Right lung (tissue), 2 donors: ENCODE measurements at regions not wholly inside any gene's neighbourhood (a gene's known extent, or its start where the extent isn't known, plus 50 kb on each side); places are given as distances from the start of the nearest gene placed in this dataset.

ENCODE experiments used
- DNase-seq, 2 donors: peaks; one replicate each; pipeline ENCODE4 v3.0.0-alpha.2; 2013

DNA sequence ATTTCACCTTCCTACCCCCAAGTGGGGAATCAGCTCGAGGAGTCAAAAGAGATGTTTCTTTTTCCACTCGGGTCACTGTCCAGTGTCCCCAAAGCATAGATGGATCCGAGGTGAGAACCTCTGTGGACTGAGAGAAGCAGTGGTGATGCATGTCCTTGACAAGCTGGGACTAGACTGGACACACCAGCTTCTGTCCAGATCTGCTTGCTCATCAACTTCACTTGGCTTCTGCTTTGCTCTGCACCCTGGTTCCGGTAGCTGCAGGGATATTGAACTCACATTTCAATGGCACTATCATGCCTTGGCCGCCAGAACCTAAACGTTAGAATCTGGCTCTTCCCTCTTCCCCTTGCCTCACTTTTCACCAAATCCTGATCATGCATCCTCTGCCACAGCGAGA is 50.3 kb upstream of the CXCL12 start:
- DNase-seq, result no peak

DNA sequence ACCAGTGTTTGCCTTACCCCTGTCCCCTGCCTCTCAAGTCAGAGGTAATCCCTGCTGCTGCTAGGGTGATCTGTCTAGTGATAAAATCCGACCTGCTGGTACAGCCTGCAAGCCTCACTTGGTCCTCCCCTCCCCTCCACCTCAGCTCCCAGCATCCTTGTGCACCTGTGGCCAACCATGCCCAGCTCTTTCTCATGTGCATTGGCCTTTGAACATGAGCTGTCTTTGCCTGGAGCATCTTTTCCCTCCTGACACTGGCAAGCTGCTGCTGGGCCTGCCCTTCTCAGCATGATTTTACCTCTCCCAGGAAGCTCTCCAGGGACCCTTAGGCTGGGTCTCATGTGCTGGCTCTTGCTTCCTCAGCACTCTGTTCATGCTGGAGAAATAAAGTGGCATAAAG is 51.3 kb upstream of the CXCL12 start:
- DNase-seq, result no peak

DNA sequence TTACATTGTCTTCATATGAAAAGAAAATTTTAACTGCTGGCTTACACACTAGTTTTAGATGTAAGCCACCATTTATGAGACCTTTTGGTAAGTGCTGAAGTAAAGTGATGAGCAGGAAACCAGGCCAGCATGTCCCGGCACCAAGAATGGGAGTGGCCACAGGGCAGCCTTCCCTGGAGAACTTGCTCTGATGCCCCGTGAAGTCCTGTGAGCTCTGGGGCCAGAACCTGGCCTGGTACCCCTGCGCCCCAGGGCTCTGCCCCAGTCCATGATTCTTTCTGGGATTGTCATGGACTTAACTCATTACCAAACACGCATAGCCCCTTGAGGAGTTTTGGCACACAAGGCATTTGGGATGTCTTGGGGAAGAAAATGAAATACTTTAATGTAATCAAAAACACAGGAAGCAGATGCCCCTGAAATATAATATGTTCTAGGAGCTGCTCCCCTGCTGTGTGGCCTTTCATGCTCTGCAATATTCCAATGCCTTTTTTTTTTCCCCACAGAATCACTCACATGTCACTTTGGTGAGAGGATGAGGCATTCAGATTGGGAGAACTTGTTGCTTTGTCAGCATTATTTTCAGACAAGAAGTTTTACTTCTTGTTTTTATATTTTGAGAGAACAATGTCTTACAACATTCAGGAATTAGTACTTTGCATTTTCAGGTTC is 53.1 kb upstream of the CXCL12 start:
- DNase-seq, result no peak

DNA sequence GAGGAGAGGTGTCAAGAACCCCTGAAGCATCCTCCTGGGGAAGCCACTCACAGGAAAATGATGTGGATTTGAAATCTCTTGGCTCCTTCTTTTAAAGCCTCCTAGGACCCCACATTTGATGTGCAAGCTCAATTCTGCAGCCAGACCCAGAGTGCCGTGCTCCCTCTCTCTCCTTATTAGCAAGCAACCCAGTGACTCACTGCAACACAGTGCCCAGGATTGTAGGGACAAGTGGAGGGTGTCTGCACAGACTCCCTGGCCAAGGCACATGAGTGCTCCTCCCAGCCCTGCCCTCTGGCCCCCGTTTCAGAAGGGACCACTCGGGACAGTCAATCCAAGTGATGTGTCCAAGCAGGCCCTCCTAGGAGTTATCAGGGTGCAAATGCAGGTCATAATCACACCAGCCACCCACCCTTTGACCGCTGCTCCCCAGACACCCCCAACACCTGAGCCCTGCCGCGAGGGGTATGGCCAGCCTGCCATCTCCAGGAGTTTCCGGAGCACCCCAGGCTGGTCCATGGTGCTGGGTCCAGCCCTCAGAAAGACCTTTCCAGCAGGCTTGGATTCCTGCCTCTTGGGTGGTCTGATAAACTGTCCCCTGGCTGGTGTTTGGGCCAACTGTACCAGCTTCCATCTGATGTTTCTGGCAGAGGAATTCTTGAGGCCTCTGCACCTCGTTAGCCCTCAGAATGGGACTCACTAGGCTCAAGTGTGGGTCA is 54.5 kb upstream of the CXCL12 start:
- no peak for DNase-seq

DNA sequence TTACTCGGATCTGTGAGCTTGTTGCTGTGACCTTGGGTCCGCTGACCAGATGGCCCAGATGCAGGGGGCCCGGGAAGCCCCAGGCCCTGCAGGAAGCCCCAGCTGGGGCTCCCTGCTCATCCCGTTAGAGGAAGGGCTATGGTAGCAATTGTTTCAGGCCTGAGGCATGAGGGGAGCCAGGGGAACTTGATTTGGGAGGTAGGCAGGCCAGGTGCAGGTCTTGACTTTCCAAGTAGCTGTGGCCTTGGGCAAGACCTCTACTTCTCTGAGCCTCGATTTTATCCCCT is 55.0 kb upstream of the CXCL12 start:
- DNase-seq, result no peak

DNA sequence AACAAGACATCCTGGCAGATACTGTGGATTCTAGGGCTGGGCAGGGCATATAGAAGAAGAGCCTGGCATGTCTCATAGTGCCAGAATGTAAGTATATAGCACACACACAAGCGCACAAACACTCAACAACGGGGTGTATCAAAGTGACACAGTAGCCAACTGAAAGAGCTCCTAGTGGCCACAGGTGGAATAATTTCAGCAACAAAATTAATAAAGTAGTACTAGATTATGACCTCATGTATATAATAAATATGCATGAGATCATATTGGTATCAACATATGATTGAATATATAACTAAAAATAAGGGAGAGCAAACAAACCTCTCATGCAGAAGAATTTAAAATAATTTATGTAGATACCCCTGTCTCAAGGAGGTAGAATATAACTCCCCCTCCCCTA is 72.4 kb upstream of the CXCL12 start:
- DNase-seq, result no peak

DNA sequence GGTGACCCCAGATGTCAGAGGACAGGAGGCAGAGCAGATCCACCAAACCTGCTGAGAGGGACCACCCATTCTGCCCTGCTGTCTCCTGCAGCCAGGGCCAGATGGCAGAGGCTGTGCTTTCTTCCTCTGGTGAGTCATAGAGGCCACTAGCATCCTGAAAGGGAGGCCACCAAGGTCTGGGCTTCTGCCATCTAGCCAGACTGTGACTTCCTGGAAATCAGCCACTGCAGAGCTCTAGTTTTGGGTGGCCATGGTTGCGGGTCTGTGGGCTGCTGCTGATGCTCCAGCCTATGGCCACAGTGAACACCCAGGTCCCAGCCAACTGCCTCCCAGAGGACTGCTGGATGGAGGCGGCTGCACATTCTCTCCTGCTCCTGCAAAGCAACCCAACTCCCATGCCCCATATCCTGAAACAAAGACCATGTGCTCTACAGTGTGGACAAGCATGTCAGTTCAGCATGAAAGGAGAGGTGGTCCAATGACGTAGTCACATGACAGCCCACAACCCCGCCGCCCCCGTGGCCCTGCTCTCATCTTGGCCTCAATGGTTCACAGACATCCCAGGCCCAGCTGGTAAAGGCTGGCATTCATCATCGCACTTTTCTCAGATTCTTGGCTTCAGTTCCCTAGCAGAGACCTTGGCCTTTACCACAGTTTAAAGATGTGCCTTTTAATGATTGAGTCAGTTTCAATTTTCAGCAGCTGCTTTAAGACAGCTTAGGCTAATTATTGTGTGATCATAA is 73.9 kb upstream of the CXCL12 start:
- DNase-seq, result no peak

DNA sequence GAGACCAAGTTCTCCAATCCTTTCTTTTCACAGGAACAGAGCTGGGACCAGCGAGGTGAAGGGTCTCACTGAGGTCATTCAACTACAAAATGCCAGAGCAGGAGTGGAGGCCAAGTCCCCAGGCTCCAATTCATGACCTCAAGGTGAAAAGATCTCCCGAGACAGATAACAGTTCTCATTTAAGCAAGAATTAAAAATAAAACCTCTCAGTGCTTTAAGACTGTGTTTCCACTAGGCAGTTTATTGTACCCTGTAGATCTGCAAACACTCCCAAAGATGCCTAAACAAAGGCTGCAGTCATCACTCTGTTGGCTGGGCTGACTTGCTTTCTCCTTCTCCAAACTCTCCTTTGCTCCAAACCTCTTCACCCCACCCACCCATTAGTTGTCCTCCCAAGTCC is 74.8 kb upstream of the CXCL12 start:
- DNase-seq, result no peak

DNA sequence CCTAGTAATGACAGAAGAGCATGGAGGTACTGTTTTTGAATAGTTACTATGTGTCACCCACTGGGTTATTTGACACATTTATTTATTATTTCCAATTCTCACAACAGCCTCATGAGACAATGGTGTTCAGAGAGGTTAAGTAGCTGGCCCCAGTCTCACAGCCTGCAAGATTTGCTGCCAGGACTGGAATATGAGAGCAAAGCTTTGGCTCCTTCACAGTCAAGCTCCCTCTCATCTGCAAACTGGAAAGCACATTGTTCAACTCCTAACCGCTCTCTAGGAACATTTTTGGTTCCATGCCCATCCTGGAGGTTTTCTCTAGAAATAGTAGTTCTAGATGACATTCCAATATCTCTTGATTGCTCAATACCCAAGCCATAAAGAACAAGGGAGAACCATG is 75.5 kb upstream of the CXCL12 start:
- no peak for DNase-seq

DNA sequence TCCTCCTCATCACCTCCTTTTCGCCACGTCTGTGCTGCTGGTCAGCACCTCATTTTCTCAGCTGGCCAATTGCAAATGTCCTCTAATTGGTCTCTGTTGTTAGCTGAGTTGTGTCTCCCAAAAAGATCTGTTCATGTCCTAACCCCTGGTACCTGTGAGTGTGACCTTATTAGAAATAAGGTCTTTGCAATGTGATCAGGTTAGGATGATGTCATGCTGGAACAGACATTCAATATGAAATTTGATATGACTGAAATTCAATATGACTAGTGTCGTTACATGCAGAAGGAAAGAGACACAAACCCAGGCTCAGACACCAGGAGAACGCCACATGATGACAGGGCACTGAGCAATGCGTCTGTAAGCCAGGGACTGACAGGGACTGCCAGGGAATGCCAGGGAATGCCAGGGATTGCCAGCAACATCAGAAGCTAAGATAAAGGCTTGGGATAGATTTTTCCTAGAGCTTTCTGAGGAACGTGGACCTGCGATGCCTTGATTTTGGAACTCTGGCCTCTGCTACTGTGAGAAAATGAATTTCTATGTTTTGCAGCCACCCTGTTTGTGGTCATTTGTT is 77.5 kb upstream of the CXCL12 start:
- no peak for DNase-seq

DNA sequence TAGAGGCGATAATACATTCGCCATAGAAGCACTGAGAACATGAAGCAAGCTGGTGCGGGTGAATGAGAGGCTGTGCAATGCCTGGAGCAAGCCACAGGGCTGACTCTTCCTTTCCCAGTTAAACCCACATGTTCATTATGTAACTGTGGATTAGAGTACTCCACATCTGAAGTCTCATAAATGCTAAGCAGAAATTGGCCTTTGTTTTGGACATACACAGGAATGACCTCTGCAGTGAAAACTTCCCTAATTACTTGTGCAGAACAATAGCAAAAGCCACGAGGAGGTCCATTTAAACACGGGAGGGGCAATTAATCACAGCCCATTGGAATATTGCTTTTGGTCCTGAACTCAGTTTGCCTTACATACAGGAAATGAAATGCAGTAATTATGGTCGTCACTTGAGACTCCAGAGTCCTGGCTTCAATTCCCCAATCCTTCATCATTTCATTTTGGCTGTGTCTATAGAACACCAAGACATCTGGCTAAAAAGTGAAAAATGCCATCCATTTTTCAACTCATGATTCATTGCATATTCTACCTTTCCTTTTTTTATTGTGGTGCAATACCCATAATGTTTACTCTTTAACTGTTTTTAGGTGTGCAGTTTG is 78.7 kb upstream of the CXCL12 start:
- DNase-seq, result no peak

DNA sequence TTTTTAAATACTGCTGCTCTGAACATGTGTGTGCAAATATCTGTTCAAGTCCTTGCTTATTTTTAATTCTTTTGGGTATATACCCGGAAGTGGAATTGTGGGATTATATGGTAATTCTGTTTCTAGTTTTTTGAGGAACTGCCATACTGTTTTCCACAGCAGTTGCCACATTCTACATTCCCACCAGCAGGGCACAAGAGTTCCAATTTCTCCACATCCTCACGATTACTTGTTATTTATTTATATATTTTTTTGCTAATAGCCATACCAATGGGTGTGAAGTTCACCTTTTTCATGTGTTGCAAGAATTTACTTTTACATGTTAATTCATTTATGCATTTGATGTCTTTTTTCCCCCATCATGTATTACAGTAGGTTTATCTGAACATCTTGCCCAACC is 79.6 kb upstream of the CXCL12 start:
- DNase-seq, result no peak

DNA sequence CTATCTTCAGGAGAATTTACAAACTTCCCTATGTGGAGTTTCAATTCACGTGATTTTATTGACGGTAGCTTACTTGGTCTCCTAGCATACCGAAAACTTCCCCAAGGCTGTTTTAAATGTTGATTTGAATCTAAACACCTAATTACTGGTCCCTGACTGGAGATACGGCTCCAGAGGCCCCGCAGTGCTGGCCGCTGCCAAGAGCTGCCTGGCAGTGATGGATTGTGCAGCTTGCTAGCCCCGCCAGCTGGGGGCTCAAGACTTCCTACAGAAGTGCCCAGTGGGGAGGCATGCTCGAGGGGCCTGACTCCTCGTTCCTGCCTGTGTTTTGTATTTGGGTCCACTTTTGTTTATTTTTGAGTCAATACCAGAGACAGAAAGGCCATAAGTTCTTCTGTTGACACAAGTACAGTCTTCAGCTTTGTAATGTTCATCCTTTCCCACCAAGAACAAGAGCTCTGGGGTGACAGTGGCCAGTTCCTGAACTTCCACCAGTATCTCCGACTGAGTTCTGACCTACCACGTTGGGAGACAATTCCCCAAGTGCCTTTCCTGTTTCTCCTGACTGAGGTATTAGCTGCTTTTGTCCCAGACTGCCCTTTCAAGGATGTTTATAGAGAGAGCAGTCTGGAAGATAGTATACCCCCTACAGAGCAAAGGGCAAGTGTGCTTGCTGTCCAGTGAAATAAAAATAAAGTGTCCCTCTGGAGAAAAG is 80.7 kb upstream of the CXCL12 start:
- no peak for DNase-seq

DNA sequence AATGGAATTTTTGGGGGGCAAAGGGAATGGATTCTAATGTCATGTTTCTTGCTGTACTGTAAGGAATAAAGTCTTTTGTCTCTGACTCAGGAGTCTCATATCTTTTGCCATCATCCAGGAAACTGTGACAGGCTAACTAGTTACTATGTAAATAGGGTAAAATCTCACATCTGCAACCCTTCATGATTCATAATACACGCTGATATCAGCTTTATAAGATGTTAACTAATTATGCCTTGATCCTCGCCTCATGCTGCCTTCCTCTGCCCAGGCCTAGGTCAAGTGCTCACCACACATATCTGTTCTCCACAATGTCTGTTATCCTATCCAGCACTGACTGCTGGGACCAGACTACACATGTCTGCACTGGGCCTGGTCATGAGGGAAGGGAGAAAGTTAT is 81.3 kb upstream of the CXCL12 start:
- DNase-seq, result no peak

DNA sequence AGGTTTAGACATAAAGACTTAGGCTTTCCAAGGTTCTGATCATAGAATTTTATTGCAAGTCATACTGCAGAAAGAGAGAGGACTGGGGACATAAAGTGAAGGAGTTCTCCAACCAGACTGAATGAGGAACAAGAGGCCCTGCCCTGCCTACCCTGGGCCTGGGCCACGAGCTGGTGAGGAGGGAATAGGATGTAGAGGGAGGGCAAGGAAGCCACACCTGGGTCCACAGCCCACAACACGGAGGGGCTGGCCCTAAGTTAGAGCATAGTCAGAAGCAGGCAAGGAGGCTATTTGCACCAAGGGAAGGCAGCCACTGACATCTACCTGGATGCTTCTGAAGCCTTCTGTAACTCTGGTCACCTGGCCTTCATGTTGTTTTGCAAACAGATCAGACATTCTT is 82.2 kb upstream of the CXCL12 start:
- no peak for DNase-seq

DNA sequence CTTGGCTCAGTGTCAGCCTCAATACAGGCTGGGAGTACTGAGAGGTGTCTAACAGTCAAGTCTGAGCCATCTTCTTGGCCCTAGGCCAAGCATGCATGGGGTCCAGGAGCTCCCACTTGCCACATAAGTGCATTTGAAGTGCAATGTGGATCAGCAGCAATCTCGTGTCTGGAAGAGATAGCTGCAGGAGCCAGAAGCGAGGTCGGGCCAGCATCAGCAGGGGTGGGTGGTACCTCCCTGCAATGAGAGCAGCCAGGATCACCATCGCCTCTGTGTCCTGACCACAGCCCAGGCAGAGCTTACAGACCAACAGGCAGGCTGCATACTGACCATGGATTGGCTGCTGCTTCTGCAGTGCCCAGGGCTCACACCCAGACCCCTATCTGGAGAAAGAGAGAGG is 83.0 kb upstream of the CXCL12 start:
- no peak for DNase-seq

DNA sequence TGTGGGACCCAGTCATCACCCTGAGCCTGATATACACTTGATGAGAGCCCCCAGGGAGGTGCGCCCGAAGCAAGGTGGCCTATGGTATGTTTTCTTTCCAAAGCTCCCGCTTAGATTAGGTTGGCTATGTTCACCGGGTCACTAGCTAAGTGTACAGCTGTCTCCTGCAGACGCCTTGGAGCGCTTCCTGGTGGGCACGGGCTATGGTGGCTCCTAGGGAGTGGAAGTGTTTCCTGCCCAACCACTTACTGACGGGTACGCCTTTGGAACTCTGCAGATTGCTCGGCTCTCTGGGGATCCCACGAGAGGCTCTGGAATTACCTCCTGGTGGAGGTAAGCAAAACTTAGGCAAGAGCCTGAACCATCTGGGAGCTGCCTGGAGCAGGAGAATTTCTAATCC is 83.6 kb upstream of the CXCL12 start:
- no peak for DNase-seq

DNA sequence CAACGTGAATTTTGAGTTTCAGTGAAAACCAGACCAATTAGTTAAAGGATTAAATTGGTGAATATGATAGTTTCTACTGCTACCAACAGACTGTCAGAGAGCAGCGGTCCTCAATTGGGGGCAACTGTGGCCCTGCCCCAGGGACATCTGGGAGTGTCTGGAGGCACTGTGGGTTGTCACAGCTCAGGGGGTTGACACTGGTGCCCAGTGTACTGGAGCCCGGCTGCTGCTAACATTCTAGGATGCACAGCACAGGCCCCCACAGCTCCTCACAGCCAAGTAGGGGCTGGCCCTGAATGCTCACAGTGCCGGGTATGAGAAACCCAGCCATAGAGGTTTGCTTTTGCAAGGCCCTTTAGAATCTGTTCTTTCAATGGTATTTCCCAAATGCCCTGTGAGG is 84.1 kb upstream of the CXCL12 start:
- no peak for DNase-seq

DNA sequence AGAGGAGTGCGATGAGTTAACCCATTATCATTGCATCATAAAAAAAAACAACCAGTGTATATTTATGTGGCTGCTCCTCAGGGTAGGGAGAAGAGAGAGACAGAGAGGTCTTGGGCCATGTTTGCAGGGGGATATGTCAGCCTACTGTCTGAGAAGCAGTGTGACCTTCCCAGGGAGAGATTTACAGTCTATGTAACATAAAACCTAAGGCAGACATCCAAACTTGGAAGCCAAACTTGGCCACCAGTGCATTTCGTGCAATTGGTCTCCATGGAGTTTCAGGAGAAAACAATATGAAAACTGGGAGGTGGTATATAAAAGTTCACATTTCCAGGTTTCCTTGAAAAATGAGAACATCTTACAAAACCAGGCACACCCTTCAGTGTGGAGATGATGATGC is 85.9 kb upstream of the CXCL12 start:
- no peak for DNase-seq

DNA sequence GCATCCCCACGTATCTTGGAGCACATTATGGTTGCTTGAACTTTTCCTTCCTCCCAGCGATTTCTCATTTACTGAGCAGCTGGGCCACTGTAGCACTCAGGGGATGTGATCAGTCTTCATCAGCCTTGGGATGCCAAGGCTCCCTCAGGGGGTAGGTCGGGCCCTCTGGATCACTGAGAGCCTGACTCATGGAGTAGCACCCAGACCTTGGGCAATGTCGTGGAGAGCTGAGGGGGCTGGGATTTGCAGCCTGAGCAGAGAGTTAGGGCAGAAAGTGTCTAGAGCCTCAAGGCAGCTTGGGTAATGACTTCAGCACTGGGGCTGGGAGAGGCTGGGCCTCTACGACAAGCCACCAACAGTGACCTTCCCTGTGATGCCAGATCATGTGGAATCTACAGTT is 86.5 kb upstream of the CXCL12 start:
- DNase-seq, result no peak

DNA sequence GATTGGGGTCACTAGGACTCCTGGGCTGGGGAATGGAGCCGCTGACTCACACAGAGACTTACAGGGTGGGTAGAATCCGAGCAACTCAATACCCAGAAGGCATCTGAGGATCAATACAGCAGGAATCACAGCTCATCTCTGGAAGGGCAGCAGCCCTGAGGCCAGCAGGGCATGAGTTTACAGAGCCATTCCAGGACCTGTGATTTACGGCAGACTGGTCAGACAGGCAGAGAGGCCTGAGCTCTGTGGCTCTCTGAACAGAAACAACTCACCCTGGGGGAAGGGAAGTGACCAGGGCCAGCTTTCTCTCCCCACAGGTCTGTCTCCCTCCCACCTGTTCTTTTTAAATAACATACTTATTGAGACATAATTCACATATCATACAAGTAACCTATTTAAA is 88.2 kb upstream of the CXCL12 start:
- no peak for DNase-seq

DNA sequence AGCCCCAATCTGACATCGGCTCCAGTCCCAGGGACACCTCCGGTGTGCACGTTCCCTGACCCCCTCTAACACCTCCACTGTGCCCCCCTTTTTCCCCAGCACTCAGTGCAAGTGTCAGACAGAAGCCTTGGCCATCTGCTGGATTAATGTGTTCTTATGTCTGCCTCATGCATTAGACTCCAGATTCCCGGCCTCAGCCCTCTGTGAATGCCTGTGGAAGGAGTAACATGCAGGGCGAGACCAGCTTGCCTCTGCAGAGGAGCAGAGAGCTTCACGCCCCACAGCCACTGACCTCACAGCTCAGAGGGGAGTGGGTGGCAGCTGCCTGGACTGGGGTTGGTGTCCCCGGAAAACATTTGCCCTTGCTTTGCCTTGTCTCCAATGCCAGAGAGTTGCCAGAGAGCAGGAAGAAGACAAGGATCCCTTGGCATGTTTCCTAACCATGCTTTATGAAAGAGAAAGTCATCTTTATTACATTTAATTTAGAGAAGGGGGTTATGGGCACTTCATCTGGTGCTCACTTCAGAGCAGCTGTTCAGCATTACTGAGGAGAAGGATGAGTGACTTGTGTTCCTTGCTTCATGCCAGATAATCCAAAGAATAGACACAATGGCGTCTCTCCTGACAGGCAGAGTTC is 91.6 kb upstream of the CXCL12 start:
- DNase-seq, result no peak
